Left renal pelvis (tissue), 4 donors: ENCODE measurements at regions not wholly inside any gene's neighbourhood (a gene's known extent, or its start where the extent isn't known, plus 50 kb on each side); places are given as distances from the start of the nearest gene placed in this dataset.
"Not testable (repeated sequence)": the region's sequence is repeated elsewhere in the genome, so short reads cannot be mapped to it uniquely, and the experiment has no call there.

Experiments used
- DNase-seq, 4 donors: peaks; one replicate each; pipeline ENCODE4 v3.0.0-alpha.2; 2013; ENCODE audit warnings: low read depth in 4 of 4, low spot score in 3 of 4

DNA sequence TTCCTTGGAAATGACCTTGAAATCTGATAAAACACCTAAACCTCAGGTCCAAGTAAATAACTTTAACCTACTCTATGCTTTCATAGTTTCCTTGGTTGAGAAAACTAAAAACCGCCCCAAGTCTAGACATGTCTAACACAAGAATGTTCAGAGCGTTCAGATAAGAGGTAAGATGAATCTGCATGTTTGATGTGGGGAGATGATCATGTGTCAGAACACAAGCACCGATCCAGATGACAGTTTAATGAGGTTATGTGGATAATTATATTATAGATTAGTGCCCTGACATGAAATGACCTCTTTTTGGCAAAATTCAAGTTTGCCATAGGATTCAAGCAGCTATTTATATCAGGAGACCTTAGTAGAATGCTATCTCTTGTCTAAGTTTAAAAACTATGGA lies 729.8 kb upstream of the SOX11 start:
- no peak for DNase-seq

DNA sequence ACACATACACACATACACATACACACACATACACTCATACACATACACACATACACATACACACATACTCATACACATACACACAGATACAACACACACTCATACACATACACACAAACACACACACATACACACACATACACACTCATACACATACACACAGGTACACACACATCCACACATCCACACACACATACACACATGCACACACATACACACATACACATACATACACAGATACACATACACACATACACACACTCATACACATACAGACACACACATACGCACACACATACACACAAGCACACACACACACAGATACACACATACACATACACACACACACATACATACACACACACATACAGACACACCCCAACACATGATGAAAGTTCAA lies 729.1 kb upstream of the SOX11 start:
- DNase-seq, result no peak

DNA sequence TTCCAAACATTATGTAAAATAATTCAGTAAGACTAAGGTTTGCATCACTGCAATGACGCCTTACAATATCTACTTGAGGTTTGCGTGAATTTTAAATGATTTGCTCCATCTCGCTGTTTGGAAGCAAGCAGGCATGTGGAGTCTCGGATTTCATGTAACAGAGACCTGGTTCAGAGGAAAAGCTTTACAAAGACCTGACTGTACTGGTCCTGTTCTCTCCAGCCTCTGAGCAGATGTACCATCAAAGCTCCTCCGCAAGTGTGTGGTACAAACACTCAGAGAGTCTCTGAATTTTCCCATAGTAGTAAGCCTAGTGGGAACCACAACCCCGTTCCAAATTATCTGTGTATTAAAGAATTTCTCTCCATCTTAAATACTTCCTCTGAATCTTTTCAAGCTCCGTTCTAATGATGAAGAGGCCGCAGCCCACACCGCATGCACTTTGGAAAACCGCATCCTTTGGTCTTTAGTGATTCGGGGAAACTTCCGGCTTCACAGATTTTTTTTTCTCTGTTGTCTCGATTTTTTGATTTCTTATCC lies 728.1 kb upstream of the SOX11 start:
- DNase-seq, result no peak

DNA sequence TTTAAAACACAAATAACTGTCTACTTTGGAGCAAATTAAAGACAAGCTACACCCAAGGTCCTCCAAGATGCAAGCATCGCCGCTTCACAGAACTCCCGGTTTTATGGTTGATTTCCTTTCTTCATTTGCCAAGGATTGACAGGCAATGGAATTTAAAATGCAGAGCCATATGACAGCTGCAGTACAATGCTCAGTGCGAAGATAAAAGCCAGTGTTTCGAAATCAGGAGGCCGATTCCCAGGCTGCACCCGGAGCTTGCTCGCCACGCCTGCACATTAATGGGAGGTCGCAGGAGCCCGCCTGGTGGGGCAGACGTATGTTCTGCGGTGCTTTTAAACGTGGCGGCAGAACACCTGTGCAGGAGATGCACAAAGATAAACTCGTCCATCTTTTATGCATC lies 727.6 kb upstream of the SOX11 start:
- DNase-seq, result no peak

DNA sequence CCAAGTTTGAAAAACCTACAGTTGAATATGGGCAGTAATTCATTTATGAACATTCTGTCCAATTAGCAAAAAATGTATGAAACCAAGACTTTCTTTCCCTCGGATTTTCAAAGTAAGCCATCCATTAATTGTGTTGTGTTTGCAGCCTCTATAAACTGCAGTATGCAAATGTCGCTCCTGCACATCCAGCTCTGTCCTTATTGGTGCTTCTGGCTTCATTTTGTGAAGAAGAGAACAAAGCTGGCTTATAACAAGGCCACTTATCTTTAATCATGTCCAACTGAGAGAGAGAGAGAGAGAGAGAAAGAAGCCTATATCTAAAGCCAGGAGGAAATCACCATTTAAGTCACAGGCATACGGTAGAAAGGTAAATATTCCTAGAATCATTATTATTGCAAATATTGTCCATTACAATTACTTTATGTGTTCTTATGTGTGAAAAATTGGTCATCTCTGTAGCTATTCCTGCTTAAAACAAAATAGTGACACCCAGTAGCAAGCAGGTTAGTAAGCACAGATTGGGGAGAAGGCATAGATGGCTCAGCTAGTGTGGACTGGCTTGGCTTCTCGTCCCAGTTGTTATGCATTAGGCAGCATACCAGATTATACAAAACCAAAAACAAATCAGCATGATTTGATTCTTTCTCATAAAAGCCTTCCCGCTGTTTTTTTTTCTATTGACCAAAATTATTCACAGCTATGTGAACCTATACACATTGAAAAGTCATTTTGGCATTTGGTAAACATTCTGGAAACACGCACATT lies 726.4 kb upstream of the SOX11 start:
- no peak for DNase-seq

DNA sequence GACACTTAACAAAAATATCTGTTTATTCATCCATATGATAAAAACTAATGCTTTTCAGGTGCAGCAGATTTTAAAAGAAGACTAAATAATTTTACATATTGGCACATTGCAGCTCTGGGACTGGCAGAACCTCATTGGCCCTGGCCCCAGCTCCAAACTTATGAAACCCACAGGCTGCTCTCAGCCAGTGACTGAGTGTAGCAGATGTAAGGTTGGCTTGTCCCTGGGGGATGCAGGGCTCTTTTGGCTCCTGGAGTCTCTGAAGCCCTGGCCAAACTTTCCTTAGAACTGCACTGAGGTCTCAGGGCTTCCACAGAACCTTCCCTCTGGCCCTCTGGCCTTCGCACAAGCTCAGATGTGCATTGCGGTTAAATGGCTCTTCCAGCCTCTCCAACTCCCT lies 725.0 kb upstream of the SOX11 start:
- no peak for DNase-seq

DNA sequence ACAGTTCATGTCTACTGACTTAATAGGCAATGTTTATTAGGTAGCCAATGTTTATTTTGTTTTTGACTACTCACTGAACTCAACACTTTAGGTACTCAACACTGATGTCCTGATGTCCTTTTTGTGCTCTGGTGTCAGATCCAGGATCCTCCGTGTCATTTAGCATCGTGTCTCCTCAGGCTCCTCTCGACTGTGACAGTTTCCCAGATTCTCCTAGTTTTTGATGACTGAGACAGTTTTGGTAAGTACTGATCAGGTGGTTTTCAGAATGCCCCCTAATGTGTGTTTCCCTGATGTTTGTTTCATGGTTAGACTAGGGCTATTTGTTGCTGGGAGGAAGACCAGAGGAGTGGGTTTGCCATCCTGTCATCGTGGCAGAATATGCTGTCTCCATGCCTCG lies 719.7 kb upstream of the SOX11 start:
- DNase-seq, result no peak

DNA sequence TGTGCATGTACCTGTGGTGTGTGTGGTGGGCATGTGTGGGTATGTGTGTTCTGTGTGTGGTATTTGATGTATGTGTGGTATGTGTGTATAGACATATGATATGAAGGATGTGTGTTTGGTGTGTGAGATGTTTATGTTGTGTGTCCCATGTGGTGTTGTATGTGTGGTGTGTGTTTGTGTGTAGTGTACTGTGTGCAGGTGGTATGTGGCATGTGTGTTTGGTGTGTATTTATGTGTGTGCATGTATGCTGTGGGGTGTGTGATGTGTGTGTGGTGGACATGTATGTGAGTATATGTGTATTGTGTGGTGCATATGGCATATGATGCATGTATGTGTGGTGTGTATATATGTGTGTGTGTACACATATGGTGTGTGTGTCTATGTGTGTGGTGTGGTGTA lies 718.8 kb upstream of the SOX11 start:
- no peak for DNase-seq

DNA sequence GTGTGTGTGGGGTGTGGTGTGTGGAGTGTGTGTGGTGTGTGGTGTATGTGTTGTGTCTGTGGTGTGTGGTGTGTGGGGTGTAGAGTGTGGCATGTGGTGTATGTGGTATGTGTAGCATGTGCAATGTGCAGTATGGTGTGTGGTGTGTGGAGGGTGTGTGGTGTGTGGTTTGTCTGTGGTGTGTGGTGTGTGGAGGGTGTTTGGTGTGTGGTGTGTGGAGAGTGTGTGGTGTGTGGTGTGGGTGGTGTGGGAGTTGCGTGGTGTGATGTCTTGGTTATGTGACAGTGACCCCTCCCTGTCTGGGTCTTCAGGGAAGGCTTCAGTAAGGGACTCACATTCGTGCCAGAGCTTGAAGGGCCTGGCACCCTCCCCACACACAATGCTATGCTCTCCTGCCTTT lies 718.2 kb upstream of the SOX11 start:
- no peak for DNase-seq

DNA sequence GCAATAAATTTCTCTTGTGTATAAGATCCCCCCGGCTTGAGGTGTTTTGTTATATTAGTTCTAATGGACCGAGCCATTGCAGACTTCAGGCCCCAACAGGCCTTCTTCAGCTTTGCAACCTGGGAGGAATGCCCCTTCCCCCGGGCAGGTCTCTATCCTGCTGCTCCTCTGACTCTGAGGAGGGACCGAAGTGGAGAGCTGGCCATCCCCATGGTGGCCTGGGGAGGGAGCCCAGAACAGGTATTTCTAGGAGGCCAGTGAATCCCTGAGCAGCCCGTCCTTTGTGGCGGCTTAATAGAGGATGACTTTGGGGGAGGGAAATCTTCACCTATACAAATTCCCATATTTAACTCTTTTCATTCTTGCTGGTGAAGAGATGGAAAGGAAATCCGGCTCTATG lies 715.8 kb upstream of the SOX11 start:
- no peak for DNase-seq

DNA sequence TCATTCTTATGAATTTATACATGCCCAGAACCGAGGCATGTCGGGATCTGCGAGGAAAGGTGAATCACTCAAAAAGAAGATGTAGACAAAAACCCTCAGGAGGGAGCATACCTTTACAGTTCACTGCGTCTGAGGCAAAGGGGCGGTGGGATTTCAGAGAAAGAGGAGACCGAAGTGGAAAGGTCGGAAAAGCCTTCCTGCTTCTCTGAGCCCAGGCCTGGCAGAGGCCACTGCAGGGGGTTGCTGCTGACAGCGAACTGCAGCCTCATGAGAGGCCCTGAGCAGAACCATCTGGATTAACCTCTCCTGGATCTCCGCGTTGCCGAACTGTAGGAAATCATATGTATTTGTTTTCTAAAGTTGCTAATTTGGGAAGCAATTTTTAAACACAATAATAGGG lies 713.1 kb upstream of the SOX11 start:
- peak in 1 of 4 donors; percentile 14 for DNase-seq

DNA sequence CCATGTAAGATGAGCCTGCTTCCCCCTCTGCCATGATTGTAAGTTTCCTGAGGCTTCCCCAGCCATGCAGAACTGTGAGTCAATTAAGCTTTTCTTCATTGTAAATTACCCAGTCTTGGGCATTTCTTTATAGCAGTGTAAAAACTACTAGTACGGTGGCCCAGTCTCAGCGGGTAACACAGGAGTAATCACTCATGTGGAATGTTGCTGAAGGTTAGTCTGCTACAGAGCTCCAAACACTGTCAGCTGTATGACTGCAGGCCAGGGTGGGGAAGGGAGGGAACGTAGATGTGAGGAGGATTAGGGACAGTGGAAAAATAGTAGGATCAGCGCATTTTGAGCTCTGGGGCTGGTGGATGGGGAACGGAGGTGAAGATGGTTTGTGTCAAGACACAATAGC lies 711.2 kb upstream of the SOX11 start:
- no peak for DNase-seq

DNA sequence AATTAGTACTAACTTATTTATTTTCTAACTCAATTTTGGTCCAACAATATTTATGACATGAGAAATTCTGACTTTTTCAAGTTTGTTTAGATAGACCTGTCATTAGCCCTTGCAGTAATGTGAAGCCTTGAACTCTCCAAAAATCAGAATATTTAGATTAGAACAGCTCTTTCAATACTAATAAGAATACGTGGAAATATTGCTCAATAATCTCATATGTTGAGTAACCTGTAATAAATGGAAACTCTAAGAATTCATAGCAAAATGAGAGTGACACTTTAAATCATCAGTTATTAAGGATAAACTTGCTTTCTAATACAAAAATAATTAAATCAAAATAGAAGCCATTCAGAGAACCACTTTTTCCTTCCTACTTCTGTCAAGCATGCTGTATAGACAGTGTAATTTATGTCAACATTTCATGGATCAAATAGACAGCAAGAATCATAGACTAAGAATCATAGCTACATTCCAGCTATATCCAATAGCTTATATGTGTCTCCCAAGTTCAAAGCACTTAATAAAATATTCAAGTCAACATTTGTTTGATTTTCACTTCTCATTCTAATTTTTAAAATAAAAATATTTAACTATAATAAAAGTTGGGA lies 710.3 kb upstream of the SOX11 start:
- DNase-seq, result no peak

DNA sequence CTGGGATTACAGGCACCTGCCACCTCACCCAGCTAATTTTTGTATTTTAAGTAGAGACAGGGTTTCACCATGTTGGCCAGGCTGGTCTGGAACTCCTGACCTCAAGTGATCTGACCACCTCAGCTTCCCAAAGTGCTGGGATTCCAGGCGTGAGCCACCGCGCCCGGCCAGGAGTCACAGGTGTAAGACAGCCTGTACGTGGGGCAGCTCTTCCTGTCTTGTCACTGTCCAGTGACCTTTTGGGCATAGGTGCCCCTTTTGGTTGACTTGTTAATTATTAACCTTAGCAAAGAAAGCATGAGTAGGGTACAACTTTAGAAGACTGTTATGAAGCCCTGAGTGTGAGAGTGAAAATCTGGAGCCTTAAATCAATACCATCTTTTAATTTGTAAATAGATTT lies 703.7 kb upstream of the SOX11 start:
- DNase-seq, result not testable (repeated sequence)

DNA sequence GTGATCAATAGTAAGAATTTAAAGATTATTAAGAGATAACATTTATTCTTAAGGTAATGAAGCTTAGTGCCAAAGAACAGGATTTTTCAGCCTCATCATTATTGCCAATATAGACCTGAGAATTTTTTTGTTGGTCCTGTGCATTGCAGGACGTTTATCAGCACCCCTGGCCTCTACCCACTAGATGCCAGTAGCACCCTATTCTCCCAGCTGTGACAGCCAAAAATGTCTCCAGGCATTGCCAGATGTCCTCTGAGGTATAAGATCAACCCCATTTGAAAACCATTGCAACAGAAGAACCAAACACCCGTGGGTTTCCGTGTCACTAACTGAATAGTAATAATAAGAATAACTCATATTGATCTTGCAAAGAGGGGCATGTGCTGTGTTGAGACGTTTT lies 700.0 kb upstream of the SOX11 start:
- no peak for DNase-seq

DNA sequence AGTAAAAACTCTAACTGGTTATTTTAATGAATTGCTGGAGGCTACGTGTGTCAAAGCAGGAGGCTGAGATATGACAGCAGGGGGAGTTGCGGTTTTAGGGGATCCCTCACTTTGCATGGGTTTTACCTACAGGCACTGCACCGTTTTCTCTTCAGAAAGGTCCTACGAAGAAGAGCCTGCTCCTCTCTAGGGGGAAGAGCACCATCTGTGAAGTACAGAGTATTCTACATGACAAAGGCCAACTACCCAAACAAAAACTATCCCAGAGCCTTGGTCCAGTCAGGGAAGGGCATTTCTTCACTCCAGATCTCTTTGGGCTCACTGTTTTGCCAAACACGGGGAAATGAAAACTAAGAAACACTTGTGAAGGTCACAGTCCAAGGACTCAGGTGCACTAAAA lies 696.7 kb upstream of the SOX11 start:
- DNase-seq, result no peak

DNA sequence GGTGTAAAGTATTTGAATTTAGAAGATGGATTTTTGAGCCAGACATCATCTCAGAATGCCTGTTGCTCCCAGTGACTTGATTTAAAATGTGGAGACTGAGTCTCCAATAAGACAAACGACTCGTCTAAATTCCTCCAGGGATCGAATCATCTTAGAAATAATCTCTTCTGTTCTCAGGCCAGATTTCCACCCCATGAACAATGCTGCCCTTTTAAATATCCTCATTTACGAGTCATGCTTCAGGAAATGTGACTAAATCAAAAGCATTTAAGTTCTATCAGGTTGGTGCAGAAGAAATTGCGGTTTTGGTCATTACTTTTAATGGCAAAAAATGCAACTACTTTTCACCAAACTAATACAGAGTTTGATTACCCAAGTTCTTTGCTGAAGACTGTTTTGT lies 684.6 kb upstream of the SOX11 start:
- no peak for DNase-seq

DNA sequence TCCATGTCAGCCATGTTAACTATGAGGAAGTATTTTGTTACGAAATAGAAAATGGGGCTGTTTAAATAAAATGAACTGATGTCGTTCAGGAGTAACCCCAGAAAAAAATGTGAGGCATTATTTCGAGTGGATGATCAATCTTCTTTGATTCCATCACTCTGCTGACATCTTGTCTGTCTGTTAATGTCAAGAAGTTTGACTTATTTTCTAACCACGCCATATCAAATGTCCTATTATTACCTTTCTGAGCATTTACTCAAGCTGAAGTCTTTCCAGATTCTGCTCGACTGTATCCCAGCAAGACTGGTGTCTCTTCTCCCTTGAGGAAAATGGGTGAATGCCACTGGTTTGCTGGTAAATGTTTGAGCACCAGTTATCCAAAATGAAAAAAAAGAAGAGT lies 672.9 kb upstream of the SOX11 start:
- no peak for DNase-seq

DNA sequence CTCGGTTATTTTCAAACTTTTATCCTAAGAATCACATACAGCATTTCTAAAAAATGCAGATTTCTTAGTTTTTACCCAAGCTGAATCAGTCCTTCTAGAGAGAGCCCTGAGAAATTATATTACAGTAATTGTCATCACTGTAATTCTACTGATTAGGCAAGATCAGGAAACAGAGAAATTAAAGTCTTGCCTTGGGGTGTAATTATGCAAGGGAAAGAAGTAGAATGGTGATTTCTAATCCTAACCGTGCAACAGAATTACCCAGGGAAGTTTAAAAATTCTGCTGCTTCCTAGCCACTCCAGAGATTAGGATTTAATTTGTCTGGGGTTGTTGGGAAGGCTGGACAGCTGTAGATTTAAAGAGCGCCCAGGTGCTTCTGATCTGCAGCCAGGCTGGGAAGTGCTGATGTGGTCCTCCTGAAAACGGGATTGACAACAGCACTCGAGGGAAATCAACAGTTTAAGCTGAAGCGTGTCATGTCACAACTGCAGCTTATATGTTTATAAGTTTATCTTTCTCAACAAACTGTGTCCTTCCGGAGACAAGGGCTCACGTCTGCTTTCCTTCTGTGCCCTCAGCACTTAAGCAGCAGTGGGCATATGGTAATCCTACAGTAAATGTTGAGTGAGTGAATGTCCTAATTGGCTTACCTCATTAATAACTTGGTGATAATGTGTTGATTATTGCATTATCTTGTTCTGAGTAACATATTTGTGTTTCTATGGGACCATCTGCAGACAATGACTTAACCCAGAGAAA lies 671.9 kb upstream of the SOX11 start:
- DNase-seq, result no peak

DNA sequence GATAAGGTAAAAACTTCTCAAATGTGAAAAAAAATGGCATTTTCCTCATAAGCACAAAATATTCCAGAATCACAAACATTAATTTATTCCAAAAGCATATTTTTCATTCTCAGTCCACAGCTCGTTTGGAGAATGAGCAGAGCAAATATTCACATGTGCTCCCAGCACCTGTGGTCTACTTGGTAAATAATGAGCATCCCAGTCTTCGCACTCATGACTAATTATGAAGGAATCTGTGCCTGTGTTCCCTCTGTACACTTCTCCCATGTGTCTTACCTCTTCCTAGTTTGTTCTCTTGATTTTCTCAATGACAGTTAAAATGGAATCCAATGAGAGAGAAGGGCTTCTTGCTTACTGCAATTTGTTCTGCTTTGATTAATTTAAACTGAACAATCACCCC lies 671.0 kb upstream of the SOX11 start:
- no peak for DNase-seq

DNA sequence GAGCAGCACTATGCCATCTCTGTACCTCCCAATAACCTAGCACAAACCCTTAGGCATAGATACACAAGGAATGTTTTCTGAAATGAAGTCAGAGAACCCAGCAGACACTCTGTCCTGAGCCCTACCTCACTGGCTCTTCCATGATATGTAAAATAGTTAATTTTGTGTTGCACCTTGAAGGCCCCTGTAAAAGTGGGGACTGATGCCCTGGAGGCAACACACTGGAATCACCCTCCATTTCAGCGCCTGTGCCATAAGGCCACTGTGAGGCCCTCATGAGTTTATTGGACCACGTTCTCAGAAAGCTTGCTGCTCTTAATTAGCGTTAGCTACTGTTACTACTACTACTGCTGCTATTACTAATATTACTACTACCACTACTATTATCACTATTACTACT lies 670.1 kb upstream of the SOX11 start:
- no peak for DNase-seq
